IMR-90 (cell line): ENCODE measurements at regions not wholly inside any gene's neighbourhood (a gene's known extent, or its start where the extent isn't known, plus 50 kb on each side); places are given as distances from the start of the nearest gene placed in this dataset.

Experiments used
- ATAC-seq: fragments of 200-7000 bp; cut with Tn5 transposase; 2 replicates; pipeline ENCODE4 v1.9.1; 2020; ENCODE audit warnings: low read depth, mild to moderate bottlenecking, moderate library complexity
- BruUV-seq: library from RNA; stranded (reverse); fragments of 400-500 nt; replicated peaks from 2 replicates; lab custom pipeline; 2021; lab: Mats Ljungman, UMichigan
- CTCF ChIA-PET: fragments of 300-600 bp; formaldehyde crosslinking; extraction: SDS; loops from one replicate; lab custom pipeline; 2021; ENCODE audit warnings: antibody characterized with exemption; lab: Yijun Ruan, JAX
- POLR2A ChIA-PET: fragments of 300-600 bp; sonication (Branson Sonifier 250); formaldehyde crosslinking; loops from one replicate; lab custom pipeline; 2022; ENCODE audit warnings: antibody characterized with exemption; ENCODE audit not compliant: unreplicated experiment; lab: Charles Lee
- DNase-seq: peaks from one replicate; pipeline ENCODE4 v3.0.0; 2013
- H2AFZ ChIP-seq: replicated peaks from 2 replicates; pipeline ENCODE3; 2013; ENCODE audit warnings: low read length, mild to moderate bottlenecking; ENCODE audit not compliant: poor library complexity
- H2AK5ac ChIP-seq: 2 replicates; pipeline ENCODE4 v1.6.1; 2013; ENCODE audit warnings: low read depth, low read length, inconsistent platforms
- H2AK9ac ChIP-seq: replicated peaks from 2 replicates; pipeline ENCODE3; 2013; ENCODE audit warnings: mild to moderate bottlenecking, low read depth, low read length, moderate library complexity; ENCODE audit not compliant: poor library complexity
- H2BK120ac ChIP-seq: 2 replicates; pipeline ENCODE4 v1.6.1; 2013; ENCODE audit warnings: low read depth, low read length, inconsistent platforms
- H2BK15ac ChIP-seq: 3 replicates; pipeline ENCODE4 v1.6.1; 2013; ENCODE audit warnings: low read depth, low read length, inconsistent platforms
- H2BK20ac ChIP-seq: 2 replicates; pipeline ENCODE4 v1.6.1; 2013; ENCODE audit warnings: low read depth, mild to moderate bottlenecking, inconsistent platforms, low read length, moderate library complexity
- H2BK5ac ChIP-seq: 2 replicates; pipeline ENCODE4 v1.6.1; 2013; ENCODE audit warnings: mild to moderate bottlenecking, low read depth, low read length, inconsistent platforms; ENCODE audit not compliant: poor library complexity, severe bottlenecking
- H3K14ac ChIP-seq: replicated peaks from 2 replicates; pipeline ENCODE4 v1.6.1; 2013; ENCODE audit warnings: low read depth, low read length, inconsistent platforms
- H3K18ac ChIP-seq: 2 replicates; pipeline ENCODE4 v1.6.1; 2013; ENCODE audit warnings: low read depth, low read length, control low read depth
- H3K23ac ChIP-seq: 2 replicates; pipeline ENCODE4 v1.6.1; 2013; ENCODE audit warnings: low read depth, low read length, inconsistent platforms
- H3K27ac ChIP-seq: 2 replicates; pipeline ENCODE4 v1.5.1; 2013; ENCODE audit warnings: mild to moderate bottlenecking, control low read depth, low read length; ENCODE audit not compliant: insufficient read depth
- H3K27me3 ChIP-seq: 2 replicates; pipeline ENCODE4 v1.6.1; 2013; ENCODE audit warnings: low read length; ENCODE audit not compliant: control insufficient read depth, insufficient read depth
- H3K36me3 ChIP-seq: 2 replicates; pipeline ENCODE4 v1.6.1; 2013; ENCODE audit warnings: low read length, mixed read lengths; ENCODE audit not compliant: control insufficient read depth, insufficient read depth
- H3K4ac ChIP-seq: 2 replicates; pipeline ENCODE4 v1.6.1; 2013; ENCODE audit warnings: low read depth, low read length, inconsistent platforms
- H3K4me1 ChIP-seq: 2 replicates; pipeline ENCODE4 v1.6.1; 2013; ENCODE audit warnings: low read length, mixed read lengths; ENCODE audit not compliant: control insufficient read depth, insufficient read depth
- H3K4me2 ChIP-seq: 2 replicates; pipeline ENCODE4 v1.6.1; 2013; ENCODE audit warnings: low read depth, mild to moderate bottlenecking, control low read depth, low read length, moderate library complexity
- H3K4me3 ChIP-seq: 2 replicates; pipeline ENCODE4 v1.5.1; 2013; ENCODE audit warnings: low read depth, mild to moderate bottlenecking, control low read depth, low read length, moderate library complexity; ENCODE audit not compliant: insufficient read depth
- H3K56ac ChIP-seq: 2 replicates; pipeline ENCODE4 v1.6.1; 2013; ENCODE audit warnings: low read length, inconsistent platforms; ENCODE audit not compliant: insufficient read depth; ENCODE audit errors: extremely low read depth
- H3K79me1 ChIP-seq, 2 experiments: 2 replicates each; pipeline ENCODE4 v1.6.1; 2013; ENCODE audit warnings: low read length in 2 of 2, inconsistent platforms in 1 of 2, low read depth in 1 of 2
- H3K9ac ChIP-seq: 2 replicates; pipeline ENCODE4 v1.6.1; 2013; ENCODE audit warnings: low read depth, low read length, control low read depth
- H3K9me1 ChIP-seq: 2 replicates; pipeline ENCODE4 v1.6.1; 2013; ENCODE audit warnings: low read length, inconsistent platforms; ENCODE audit not compliant: insufficient read depth
- H3K9me3 ChIP-seq: 2 replicates; pipeline ENCODE4 v1.6.1; 2013; ENCODE audit warnings: low read length; ENCODE audit not compliant: control insufficient read depth, insufficient read depth
- H4K20me1 ChIP-seq: 2 replicates; pipeline ENCODE4 v1.6.1; 2013; ENCODE audit warnings: low read length, inconsistent platforms; ENCODE audit not compliant: insufficient read depth
- H4K5ac ChIP-seq: 2 replicates; pipeline ENCODE4 v1.6.1; 2013; ENCODE audit warnings: mild to moderate bottlenecking, low read depth, low read length, control low read depth
- H4K8ac ChIP-seq, 2 experiments: 2 replicates each; pipeline ENCODE4 v1.6.1; 2013; ENCODE audit warnings: low read depth in 2 of 2, low read length in 2 of 2, control low read depth in 1 of 2, inconsistent platforms in 1 of 2
- H4K91ac ChIP-seq: 2 replicates; pipeline ENCODE4 v1.6.1; 2013; ENCODE audit warnings: low read depth, low read length, inconsistent platforms; ENCODE audit not compliant: insufficient read depth
- BHLHE40 ChIP-seq: fragments of 150-350 bp; IDR thresholded peaks from 2 replicates; pipeline ENCODE4 v1.6.1; 2016; ENCODE audit warnings: mild to moderate bottlenecking, low read depth, low read length
- CEBPB ChIP-seq: IDR thresholded peaks from 2 replicates; pipeline ENCODE4 v1.6.1; 2012; ENCODE audit warnings: low read depth, low read length, improper control_type of control experiment
- CHD1 ChIP-seq: IDR thresholded peaks from 2 replicates; pipeline ENCODE4 v1.6.1; 2012; ENCODE audit warnings: low read depth, low read length, improper control_type of control experiment
- CTCF ChIP-seq: conservative IDR thresholded peaks from 2 replicates; pipeline ENCODE4 v1.5.1; 2012; ENCODE audit warnings: mild to moderate bottlenecking, low read depth, low read length, improper control_type of control experiment
- ELK1 ChIP-seq: fragments of 150-350 bp; IDR thresholded peaks from 2 replicates; pipeline ENCODE4 v1.6.1; 2016; ENCODE audit warnings: low read depth, mild to moderate bottlenecking, low read length, moderate library complexity, borderline replicate concordance
- FOS ChIP-seq: fragments of 150-350 bp; IDR thresholded peaks from 2 replicates; pipeline ENCODE4 v1.6.1; 2016; ENCODE audit warnings: low read depth, low read length
- MAFK ChIP-seq: IDR thresholded peaks from 2 replicates; pipeline ENCODE4 v1.6.1; 2012; ENCODE audit warnings: low read depth, low read length, improper control_type of control experiment
- MAZ ChIP-seq: IDR thresholded peaks from 2 replicates; pipeline ENCODE4 v1.6.1; 2012; ENCODE audit warnings: low read depth, mild to moderate bottlenecking, low read length, improper control_type of control experiment, moderate library complexity, borderline replicate concordance
- MXI1 ChIP-seq: IDR thresholded peaks from 2 replicates; pipeline ENCODE4 v1.6.1; 2012; ENCODE audit warnings: low read depth, mild to moderate bottlenecking, low read length, moderate library complexity, borderline replicate concordance
- NFE2L2 ChIP-seq: fragments of 150-350 bp; IDR thresholded peaks from 2 replicates; pipeline ENCODE4 v1.6.1; 2016; ENCODE audit warnings: low read depth, mild to moderate bottlenecking, low read length
- POLR2A ChIP-seq: IDR thresholded peaks from 2 replicates; pipeline ENCODE4 v1.6.1; 2012; ENCODE audit warnings: mild to moderate bottlenecking, low read depth, low read length
- RAD21 ChIP-seq: IDR thresholded peaks from 2 replicates; pipeline ENCODE4 v1.6.1; 2012; ENCODE audit warnings: low read length, improper control_type of control experiment
- RCOR1 ChIP-seq: IDR thresholded peaks from 2 replicates; pipeline ENCODE4 v1.6.1; 2012; ENCODE audit warnings: mild to moderate bottlenecking, low read length, improper control_type of control experiment; ENCODE audit not compliant: insufficient replicate concordance
- RFX5 ChIP-seq: IDR thresholded peaks from 2 replicates; pipeline ENCODE4 v1.8.0; 2012; ENCODE audit warnings: low read depth, mild to moderate bottlenecking, low read length, moderate library complexity
- SMC3 ChIP-seq: fragments of 150-350 bp; IDR thresholded peaks from 2 replicates; pipeline ENCODE4 v1.6.1; 2016; ENCODE audit warnings: low read depth, mild to moderate bottlenecking, antibody characterized with exemption, low read length, moderate library complexity
- USF2 ChIP-seq: fragments of 150-350 bp; IDR thresholded peaks from 2 replicates; pipeline ENCODE4 v1.6.1; 2017; ENCODE audit warnings: mild to moderate bottlenecking, antibody characterized with exemption, low read length, low read depth
- WGBS, 2 experiments: methylation state at CpG; one replicate each; pipeline versions ENCODE4 v1.1.5 to v1.1.7; 2013; ENCODE audit warnings: missing lambda C conversion rate in 2 of 2; ENCODE audit not compliant: insufficient read length in 1 of 2; ENCODE audit errors: extremely low coverage in 2 of 2; 5-methylcytosine and 5-hydroxymethylcytosine counted together
- dilution Hi-C: fragments of 300-500 bp; cut with HindIII; formaldehyde crosslinking; loops from one replicate; pipeline ENCODE4 v1.14.3; 2018; ENCODE audit warnings: low sequenced_read_pairs; ENCODE audit not compliant: unreplicated experiment
- in situ Hi-C: fragments of 300-500 bp; cut with MboI; formaldehyde crosslinking; loops from 3 replicates; pipeline ENCODE4 v1.14.3; 2019; ENCODE audit warnings: low sequenced_read_pairs, inconsistent platforms, mixed read lengths
- intact Hi-C: fragments of 100-400 bp; cut with micrococcal nuclease; formaldehyde crosslinking; loops from 2 replicates; pipeline ENCODE4 v1.10.0; 2022

GRCh38 chr9:1718836-1719235 lies 296.3 kb upstream of the SMARCA2 start:
- H2BK120ac ChIP-seq: no peak overlapping the region
- no peak overlapping the region for H4K91ac ChIP-seq
- no CpG with 5 or more reads among the region's 3 CpGs for WGBS, 2 experiments
- no peaks in the 10 kb centered on the region for H3K4me1 ChIP-seq
- no peak overlapping the region for H2BK20ac ChIP-seq
- TF ChIP-seq MAFK (no peak), CTCF (no peak), RAD21 (no peak), NFE2L2 (no peak), MXI1 (no peak), RFX5 (no peak), SMC3 (no peak), POLR2A (no peak), MAZ (no peak), ELK1 (no peak), USF2 (no peak), CEBPB (no peak), RCOR1 (no peak), BHLHE40 (no peak), FOS (no peak), CHD1 (no peak)
- no peak overlapping the region for H3K18ac ChIP-seq
- no TSS peak for BruUV-seq
- no peak overlapping the region for H4K8ac ChIP-seq
- in situ Hi-C loops: no loop called here
- ChIA-PET POLR2A (no interaction called here), CTCF (no interaction called here)
- ATAC-seq: no peak
- no peaks in the 10 kb centered on the region for H4K20me1 ChIP-seq
- no peak overlapping the region for H2AK5ac ChIP-seq
- H3K4me3 ChIP-seq: no peak overlapping the region
- intact Hi-C loops: no loop called here
- no peak overlapping the region for H3K4me2 ChIP-seq
- H2AK9ac ChIP-seq: no peak overlapping the region
- no peak overlapping the region for H2BK5ac ChIP-seq
- H3K27ac ChIP-seq: no peak overlapping the region
- no peak overlapping the region for H3K23ac ChIP-seq
- no peak overlapping the region for H4K5ac ChIP-seq
- H3K9ac ChIP-seq: no peak overlapping the region
- no peak overlapping the region for H2BK15ac ChIP-seq
- H3K27me3 ChIP-seq: no peaks in the 10 kb centered on the region
- peaks cover 11% of the 10 kb centered on the region for H3K9me3 ChIP-seq
- H3K9me1 ChIP-seq: no peaks in the 10 kb centered on the region
- no peak overlapping the region for H3K56ac ChIP-seq
- H3K79me1 ChIP-seq: no peaks in the 10 kb centered on the region
- DNase-seq: no peak
- no peaks in the 10 kb centered on the region for H3K36me3 ChIP-seq
- no peak overlapping the region for H2AFZ ChIP-seq
- H3K4ac ChIP-seq: no peak overlapping the region
- no peak overlapping the region for H3K14ac ChIP-seq
- dilution Hi-C loops: no loop called here
